AG10803 (cell line): ENCODE measurements at regions not wholly inside any gene's neighbourhood (a gene's known extent, or its start where the extent isn't known, plus 50 kb on each side); places are given as distances from the start of the nearest gene placed in this dataset.

Experiments used
- DNase-seq: peaks from one replicate; pipeline ENCODE4 v3.0.0; 2010; ENCODE audit warnings: low read depth
- H3K4me3 ChIP-seq: 2 replicates; pipeline ENCODE4 v1.5.1; 2011; ENCODE audit warnings: mild to moderate bottlenecking, low read length, control low read depth
- TF ChIP-seq, protein P1 (sequence below): conservative IDR thresholded peaks from 2 replicates; pipeline ENCODE4 v1.5.1; 2011; ENCODE audit warnings: mild to moderate bottlenecking, low read length, control low read depth, inconsistent platforms

- DNase-seq = no peak
- no peak overlapping the region for H3K4me3 ChIP-seq
- TF ChIP-seq, protein P1, sequence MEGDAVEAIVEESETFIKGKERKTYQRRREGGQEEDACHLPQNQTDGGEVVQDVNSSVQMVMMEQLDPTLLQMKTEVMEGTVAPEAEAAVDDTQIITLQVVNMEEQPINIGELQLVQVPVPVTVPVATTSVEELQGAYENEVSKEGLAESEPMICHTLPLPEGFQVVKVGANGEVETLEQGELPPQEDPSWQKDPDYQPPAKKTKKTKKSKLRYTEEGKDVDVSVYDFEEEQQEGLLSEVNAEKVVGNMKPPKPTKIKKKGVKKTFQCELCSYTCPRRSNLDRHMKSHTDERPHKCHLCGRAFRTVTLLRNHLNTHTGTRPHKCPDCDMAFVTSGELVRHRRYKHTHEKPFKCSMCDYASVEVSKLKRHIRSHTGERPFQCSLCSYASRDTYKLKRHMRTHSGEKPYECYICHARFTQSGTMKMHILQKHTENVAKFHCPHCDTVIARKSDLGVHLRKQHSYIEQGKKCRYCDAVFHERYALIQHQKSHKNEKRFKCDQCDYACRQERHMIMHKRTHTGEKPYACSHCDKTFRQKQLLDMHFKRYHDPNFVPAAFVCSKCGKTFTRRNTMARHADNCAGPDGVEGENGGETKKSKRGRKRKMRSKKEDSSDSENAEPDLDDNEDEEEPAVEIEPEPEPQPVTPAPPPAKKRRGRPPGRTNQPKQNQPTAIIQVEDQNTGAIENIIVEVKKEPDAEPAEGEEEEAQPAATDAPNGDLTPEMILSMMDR = no peak
Observed at GRCh38 chr13:99911965-99912566, 59.5 kb downstream of the ZIC5 start.

GRCh38 chr13:99911069-99911964 lies 60.2 kb downstream of the ZIC5 start:
- no peak overlapping the region for H3K4me3 ChIP-seq
- DNase-seq = no peak
- TF ChIP-seq, protein P1 = no peak

DNA sequence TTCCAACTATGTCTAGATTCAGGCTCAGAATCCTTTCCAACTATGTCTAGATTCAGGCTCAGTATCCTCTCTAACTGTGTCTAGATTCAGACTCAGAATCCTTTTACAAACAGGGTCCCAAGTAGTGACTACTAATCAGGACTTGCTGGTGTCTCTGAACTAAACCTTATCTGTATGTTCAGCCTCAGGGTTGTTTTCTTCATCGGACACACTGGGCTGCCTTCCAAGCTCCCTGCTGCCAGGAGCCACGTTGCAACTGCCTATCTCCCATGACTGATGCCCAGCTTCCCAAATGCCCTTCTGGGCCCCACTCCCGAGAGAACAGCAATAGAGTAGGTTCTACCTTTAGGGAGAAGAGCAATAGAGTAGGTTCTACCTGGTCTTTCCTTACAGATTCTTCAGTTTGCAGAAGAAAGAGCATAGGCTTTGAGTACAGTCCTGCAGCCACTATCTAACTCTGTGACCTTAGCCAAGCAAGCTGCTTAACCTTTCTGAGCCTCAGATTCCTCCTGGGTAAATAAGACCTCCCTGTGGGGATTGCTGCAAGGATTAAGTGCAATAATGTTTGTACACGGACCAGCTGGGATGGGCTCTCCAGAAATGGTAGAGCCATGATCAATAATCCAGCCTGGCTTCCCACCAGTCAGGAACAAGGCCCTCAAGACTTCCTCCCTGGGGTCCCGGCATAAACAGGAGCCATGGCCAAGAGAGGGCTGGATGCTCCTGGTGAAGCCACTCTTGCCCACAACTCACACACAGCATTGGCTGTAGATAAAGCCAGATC lies 61.5 kb downstream of the ZIC5 start:
- H3K4me3 ChIP-seq = no peak overlapping the region
- no peak for DNase-seq
- TF ChIP-seq, protein P1 = no peak

- no peak for DNase-seq
- TF ChIP-seq, protein P1 = no peak
- H3K4me3 ChIP-seq = no peak overlapping the region
Observed at GRCh38 chr13:99909097-99909835, 62.3 kb downstream of the ZIC5 start.

DNA sequence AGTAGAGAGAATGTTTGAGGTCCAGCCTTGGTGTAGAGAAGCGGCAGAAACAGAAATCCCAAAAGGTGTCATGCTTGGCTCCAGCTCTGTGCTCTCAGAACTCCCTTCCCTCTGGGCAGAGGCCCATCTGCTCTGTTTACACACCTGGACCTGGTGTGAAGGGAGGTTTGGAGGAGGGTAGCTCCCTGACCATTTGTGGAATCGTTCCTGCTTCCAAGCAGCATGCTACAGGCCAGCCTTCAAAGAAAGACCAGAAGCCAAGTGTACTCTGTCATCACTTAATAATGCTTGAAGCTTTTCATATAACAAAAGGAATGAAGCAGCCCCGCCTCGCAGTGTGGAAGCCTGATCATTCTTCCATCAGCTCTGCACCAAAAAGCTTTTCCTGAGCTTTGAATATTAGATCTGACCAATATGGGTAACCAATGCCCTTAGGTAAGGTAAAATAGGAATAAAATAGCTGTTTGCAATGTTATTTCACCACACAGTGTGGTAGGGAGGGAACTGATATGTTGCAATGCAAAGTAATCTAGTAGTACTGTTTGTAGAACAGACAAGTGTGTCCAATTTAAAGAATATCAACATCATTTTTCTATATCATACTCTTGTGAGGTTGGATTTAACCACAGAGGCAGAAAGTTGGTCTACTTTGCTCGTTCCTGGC lies 63.3 kb downstream of the ZIC5 start:
- no peak for DNase-seq
- TF ChIP-seq, protein P1 = no peak
- no peak overlapping the region for H3K4me3 ChIP-seq

- no peak for DNase-seq
- no peak overlapping the region for H3K4me3 ChIP-seq
- TF ChIP-seq, protein P1 = no peak
Observed at GRCh38 chr13:99907627-99908026, 63.9 kb downstream of the ZIC5 start.
